ENCODE measurements at regions not wholly inside any gene's neighbourhood (a gene's known extent, or its start where the extent isn't known, plus 50 kb on each side); places are given as distances from the start of the nearest gene placed in this dataset.

DNA sequence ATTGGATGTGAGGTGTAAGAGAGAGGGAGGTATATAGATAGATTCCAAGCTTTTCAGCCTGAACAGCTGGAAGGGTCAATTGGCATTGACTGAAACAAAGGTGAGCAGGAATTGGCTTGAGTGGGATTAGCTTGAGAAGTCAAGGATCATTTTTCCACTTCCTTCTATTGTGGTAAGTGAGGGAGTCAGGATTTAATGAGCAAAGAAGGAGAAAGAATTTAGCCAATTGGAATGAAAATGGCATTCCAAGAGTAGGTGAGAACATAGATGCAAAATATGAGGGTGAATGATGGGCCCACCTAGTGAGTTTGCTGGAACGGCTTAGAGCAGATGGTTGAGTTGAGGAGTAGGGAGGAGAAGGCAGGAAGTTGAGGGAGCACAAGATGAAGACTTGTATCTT is 56.5 kb upstream of the ETV6 start:
- TF ChIP-seq, protein P1, sequence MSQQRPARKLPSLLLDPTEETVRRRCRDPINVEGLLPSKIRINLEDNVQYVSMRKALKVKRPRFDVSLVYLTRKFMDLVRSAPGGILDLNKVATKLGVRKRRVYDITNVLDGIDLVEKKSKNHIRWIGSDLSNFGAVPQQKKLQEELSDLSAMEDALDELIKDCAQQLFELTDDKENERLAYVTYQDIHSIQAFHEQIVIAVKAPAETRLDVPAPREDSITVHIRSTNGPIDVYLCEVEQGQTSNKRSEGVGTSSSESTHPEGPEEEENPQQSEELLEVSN (IDR thresholded peaks at IDR 0.05; ENCODE audit: borderline replicate concordance in 1 of 2, extremely low read depth in 1 of 2, insufficient read depth in 1 of 2, insufficient read length in 1 of 2, low read depth in 1 of 2, low read length in 1 of 2, poor library complexity in 1 of 2, severe bottlenecking in 1 of 2), result no peak
- TF ChIP-seq, protein P2, sequence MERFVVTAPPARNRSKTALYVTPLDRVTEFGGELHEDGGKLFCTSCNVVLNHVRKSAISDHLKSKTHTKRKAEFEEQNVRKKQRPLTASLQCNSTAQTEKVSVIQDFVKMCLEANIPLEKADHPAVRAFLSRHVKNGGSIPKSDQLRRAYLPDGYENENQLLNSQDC (CRISPR knock-in tag; IDR thresholded peaks at IDR 0.05), result no peak
- TF ChIP-seq DACH1 (IDR thresholded peaks at IDR 0.05; ENCODE audit: partially characterized antibody) (no peak), ATF1 (CRISPR knock-in tag; IDR thresholded peaks at IDR 0.05) (no peak), ATF1 (tag; IDR thresholded peaks at IDR 0.05) (no peak), HMG20B (CRISPR knock-in tag; IDR thresholded peaks at IDR 0.05) (no peak)
- H3K9me3 ChIP-seq (replicated peaks; ENCODE audit: control insufficient read depth, insufficient read depth, low read depth, low read length), result no peaks in the 10 kb centered on the region
- no CpG with 5 or more reads among the region's 1 CpG for WGBS (ENCODE audit: insufficient coverage, low coverage, missing lambda C conversion rate)
- H3K9ac ChIP-seq (ENCODE audit: insufficient read depth in 1 of 2, low read depth in 2 of 2, low read length in 2 of 2), result no peak overlapping the region
- DNase-seq (ENCODE audit: extremely low read depth in 1 of 4, low spot score in 3 of 4) (no peak), FAIRE-seq (no peak), ATAC-seq (no peak)
- ChIA-PET CTCF (ENCODE audit: low intra/inter-chr PET ratio) (no interaction called here), POLR2A (no interaction called here)
- no peaks in the 10 kb centered on the region for H3K36me3 ChIP-seq (ENCODE audit: control insufficient read depth, insufficient read depth, low read length)
- H3K4me1 ChIP-seq (replicated peaks in 1 of 2; ENCODE audit: control insufficient read depth in 2 of 2, insufficient read depth in 2 of 2, low read length in 2 of 2), result no peaks in the 10 kb centered on the region; a peak in 1 of 5 replicates
- no peak overlapping the region for H3K4me2 ChIP-seq (ENCODE audit: insufficient read depth, low read length)
- H2AFZ ChIP-seq (ENCODE audit: low read depth, low read length), result no peak overlapping the region
- H3K4me3 ChIP-seq, result no peak overlapping the region
- in situ Hi-C loops (cut with MboI), result no loop called here
- no peak overlapping the region for H3K27ac ChIP-seq (ENCODE audit: extremely low read depth, low read depth, low read length)
- H4K20me1 ChIP-seq (replicated peaks; ENCODE audit: control insufficient read depth, insufficient read depth, low read length), result no peaks in the 10 kb centered on the region
- no peaks in the 10 kb centered on the region for H3K79me2 ChIP-seq (ENCODE audit: control insufficient read depth, insufficient read depth, low read length)
- intact Hi-C loops (cut with micrococcal nuclease), result no loop called here
- no peaks in the 10 kb centered on the region for H3K9me1 ChIP-seq (ENCODE audit: control insufficient read depth, insufficient read depth, low read length)
- H3K27me3 ChIP-seq (ENCODE audit: control insufficient read depth in 2 of 2, insufficient read depth in 2 of 2, low read length in 2 of 2), result peaks cover 0 to 15% of the 10 kb centered on the region in 2 experiments; a peak in 2 of 5 replicates
- BruUV-seq (replicated peaks), result no TSS peak

Data from K562 (cell line).